ENCODE measurements at regions not wholly inside any gene's neighbourhood (a gene's known extent, or its start where the extent isn't known, plus 50 kb on each side); places are given as distances from the start of the nearest gene placed in this dataset.
"Not testable (repeated sequence)": the region's sequence is repeated elsewhere in the genome, so short reads cannot be mapped to it uniquely, and the experiment has no call there.

GRCh38 chr2:139556789-139557188 is 776.6 kb upstream of the NXPH2 start:
- no peak for DNase-seq
- Mint-ChIP-seq H3K4me1 (no peaks in the 10 kb centered on the region), H3K9me3 (peaks cover 22% of the 10 kb centered on the region), H3K27me3 (no peaks in the 10 kb centered on the region), H3K36me3 (ENCODE audit: low read depth) (no peaks in the 10 kb centered on the region), H3K4me3 (no peak overlapping the region), H3K27ac (no peak overlapping the region)
- POLR2A ChIA-PET, result no interaction called here
- CTCF ChIA-PET, result no interaction called here

GRCh38 chr2:139550873-139551272 is 770.7 kb upstream of the NXPH2 start:
- no peak for DNase-seq
- Mint-ChIP-seq H3K36me3 (ENCODE audit: low read depth) (no peaks in the 10 kb centered on the region), H3K4me3 (no peak overlapping the region), H3K4me1 (no peaks in the 10 kb centered on the region), H3K9me3 (peaks cover 8% of the 10 kb centered on the region), H3K27ac (no peak overlapping the region), H3K27me3 (no peaks in the 10 kb centered on the region)
- CTCF ChIA-PET, result no interaction called here
- POLR2A ChIA-PET, result no interaction called here

DNA sequence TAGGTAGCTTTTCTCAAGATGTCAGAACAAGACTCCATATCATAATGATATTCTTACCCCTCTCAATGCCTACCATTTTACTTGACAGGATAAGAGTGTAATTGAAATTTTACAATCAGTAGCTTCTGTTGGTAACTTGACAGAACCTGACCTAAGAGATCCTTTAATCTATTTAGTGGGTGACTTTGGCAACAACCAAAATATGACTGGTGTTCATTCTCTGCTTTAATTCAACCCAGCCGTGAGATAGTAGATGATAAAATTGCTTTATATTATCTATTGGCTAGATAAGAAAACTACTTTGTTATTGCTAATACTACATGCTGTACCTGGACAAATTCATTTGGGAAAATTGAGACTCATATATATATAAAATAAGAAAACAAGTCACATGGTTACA is 770.2 kb upstream of the NXPH2 start:
- Mint-ChIP-seq H3K9me3 (peaks cover 7% of the 10 kb centered on the region), H3K27ac (no peak overlapping the region), H3K27me3 (no peaks in the 10 kb centered on the region), H3K4me3 (no peak overlapping the region), H3K36me3 (ENCODE audit: low read depth) (no peaks in the 10 kb centered on the region), H3K4me1 (no peaks in the 10 kb centered on the region)
- ChIA-PET CTCF (no interaction called here), POLR2A (no interaction called here)
- DNase-seq, result no peak

DNA sequence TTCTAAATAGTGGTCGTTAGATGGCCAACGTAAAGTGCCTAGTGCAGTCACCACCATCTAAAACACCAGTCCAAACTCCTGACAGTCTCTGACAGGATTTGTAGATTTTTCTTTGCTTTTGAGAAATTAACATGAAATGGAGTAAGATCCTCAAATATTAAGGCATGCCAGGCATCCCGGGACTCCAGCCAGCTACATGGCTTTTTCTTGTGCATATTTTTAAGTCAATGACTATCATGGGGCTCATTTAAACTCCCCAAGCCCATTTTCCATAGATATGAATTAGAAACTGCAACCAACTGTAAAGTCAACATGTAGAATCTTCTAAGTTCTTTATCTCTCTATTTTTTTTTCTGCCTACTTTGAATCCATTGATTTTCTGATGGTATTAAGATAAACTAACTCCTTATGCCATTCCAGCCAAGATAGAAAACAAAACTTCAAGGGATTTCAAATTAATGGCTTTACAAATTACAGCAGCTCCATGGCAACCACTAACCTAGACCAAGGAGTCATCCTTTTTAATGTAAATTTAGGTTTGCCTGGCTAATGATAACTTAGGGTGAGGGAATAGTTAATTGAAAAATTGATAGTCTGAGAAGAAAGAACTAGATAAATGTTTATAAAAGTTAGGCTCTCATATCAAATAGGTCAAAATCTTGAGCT is 764.1 kb upstream of the NXPH2 start:
- H3K4me3 Mint-ChIP-seq, result no peak overlapping the region
- POLR2A ChIA-PET, result no interaction called here
- H3K27me3 Mint-ChIP-seq, result no peaks in the 10 kb centered on the region
- no peaks in the 10 kb centered on the region for H3K36me3 Mint-ChIP-seq (ENCODE audit: low read depth)
- no peak overlapping the region for H3K27ac Mint-ChIP-seq
- CTCF ChIA-PET, result no interaction called here
- H3K9me3 Mint-ChIP-seq, result peaks cover 6% of the 10 kb centered on the region
- no peaks in the 10 kb centered on the region for H3K4me1 Mint-ChIP-seq
- no peak for DNase-seq

DNA sequence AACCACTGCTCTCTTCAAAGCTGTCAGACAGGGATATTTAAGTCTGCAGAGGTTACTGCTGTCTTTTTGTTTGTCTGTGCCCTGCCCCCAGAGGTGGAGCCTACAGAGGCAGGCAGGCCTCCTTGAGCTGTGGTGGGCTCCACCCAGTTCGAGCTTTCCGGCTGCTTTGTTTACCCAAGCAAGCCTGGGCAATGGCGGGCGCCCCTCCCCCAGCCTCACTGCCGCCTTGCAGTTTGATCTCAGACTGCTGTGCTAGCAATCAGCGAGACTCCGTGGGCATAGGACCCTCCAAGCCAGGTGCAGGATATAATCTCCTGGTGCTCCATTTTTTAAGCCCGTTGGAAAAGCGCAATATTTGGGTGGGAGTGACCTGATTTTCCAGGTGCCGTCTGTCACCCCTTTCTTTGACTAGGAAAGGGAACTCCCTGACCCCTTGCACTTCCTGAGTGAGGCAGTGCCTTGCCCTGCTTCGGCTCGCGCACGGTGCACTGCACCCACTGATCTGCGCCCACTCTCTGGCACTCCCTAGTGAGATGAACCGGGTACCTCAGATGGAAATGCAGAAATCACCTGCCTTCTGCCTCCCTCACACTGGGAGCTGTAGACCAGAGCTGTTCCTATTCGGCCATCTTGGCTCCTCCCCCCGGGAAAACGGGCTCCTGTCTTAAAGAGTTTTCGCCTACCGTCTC is 758.3 kb upstream of the NXPH2 start:
- H3K27me3 Mint-ChIP-seq; CTCF ChIA-PET; H3K27ac Mint-ChIP-seq; H3K4me3 Mint-ChIP-seq; H3K9me3 Mint-ChIP-seq; DNase-seq; H3K36me3 Mint-ChIP-seq (ENCODE audit: low read depth); POLR2A ChIA-PET; H3K4me1 Mint-ChIP-seq: not testable (repeated sequence)

DNA sequence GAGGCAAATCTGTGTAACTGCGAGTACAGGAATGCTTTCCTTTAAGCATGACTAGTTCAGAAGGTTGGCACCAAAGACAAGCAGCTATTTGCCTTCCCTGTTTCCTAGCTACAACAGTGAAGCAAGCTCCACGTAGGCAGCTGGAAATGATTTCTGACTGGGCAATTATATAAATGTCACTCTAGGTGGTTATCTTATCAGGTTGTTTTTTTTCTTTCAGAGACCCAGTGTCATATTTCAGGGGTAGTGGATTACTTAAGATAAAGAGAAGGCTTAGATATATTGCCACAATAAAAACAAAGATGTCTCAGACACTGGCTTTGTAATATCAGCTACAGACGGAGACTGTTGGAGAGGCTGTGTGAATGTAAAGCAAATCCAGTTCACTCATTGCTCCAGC is 748.9 kb upstream of the NXPH2 start:
- Mint-ChIP-seq H3K4me3 (no peak overlapping the region), H3K27ac (no peak overlapping the region), H3K9me3 (peaks cover 4% of the 10 kb centered on the region), H3K4me1 (no peaks in the 10 kb centered on the region), H3K36me3 (ENCODE audit: low read depth) (no peaks in the 10 kb centered on the region), H3K27me3 (no peaks in the 10 kb centered on the region)
- CTCF ChIA-PET, result no interaction called here
- DNase-seq, result no peak
- POLR2A ChIA-PET, result no interaction called here

DNA sequence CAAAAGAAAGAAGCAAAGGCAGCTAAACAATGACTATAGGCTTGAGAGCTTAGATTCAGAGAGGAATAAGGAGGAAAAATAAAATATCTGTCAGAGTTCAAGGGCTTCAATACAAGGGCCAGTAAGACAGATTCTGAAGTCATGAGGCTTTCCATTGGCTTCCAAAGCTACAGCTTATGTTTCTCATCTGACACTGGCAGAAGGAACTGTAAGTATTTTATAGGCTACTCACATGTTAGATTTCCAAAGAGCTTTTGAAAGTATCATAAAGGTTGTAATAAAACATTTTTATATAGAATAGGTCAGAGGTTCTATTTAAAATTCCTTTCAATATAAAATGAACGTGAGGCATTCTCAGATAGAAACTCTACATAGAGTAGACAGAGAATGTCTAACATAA is 746.6 kb upstream of the NXPH2 start:
- ChIA-PET CTCF (no interaction called here), POLR2A (no interaction called here)
- Mint-ChIP-seq H3K36me3 (ENCODE audit: low read depth) (no peaks in the 10 kb centered on the region), H3K4me3 (no peak overlapping the region), H3K9me3 (peaks cover 8% of the 10 kb centered on the region), H3K27me3 (no peaks in the 10 kb centered on the region), H3K27ac (no peak overlapping the region), H3K4me1 (no peaks in the 10 kb centered on the region)
- no peak for DNase-seq

DNA sequence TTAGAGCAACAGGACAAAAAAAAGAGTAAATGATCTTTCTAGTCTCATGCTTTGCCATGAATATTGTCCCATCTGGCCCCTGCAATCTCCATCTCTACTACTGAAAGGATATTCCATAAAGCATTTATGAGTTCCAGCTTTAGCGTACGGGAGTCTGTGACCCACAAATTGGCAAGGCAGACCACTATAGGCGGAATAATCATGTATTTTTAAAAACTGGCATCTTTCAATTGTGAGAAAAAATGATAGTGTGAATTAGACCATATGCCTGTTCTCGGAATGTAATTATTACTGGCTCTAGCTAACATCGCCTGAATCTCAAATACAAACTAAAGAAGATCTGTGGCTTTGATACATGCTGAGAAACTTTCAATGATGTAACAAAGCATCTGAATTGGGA is 738.1 kb upstream of the NXPH2 start:
- H3K27me3 Mint-ChIP-seq, result no peaks in the 10 kb centered on the region
- H3K4me3 Mint-ChIP-seq, result no peak overlapping the region
- no peak overlapping the region for H3K27ac Mint-ChIP-seq

DNA sequence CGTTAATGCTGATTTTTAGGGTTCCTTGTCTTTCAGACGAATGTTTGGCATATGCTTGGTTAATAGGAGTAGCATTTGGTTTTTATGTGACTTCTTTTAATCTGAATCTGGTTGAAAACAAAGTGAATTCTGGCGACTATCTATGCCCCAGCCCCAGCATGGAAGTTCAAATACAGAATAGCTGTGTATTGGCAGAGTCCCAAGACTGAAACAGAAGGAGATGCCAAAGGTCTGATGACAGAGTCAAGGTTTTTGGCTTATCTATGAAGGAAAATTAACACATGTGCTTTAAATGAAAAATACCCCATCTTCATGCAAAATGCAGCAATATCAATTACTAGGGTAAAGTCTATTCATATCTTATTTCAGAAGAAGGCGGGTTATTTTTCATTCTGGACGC is 734.8 kb upstream of the NXPH2 start:
- no peaks in the 10 kb centered on the region for H3K4me1 Mint-ChIP-seq
- H3K9me3 Mint-ChIP-seq, result peaks cover 6% of the 10 kb centered on the region
- CTCF ChIA-PET, result no interaction called here

More for the DNA sequence above, 738.1 kb upstream of the NXPH2 start:
- no peak for DNase-seq
- POLR2A ChIA-PET, result no interaction called here
- no peaks in the 10 kb centered on the region for H3K36me3 Mint-ChIP-seq (ENCODE audit: low read depth)
- CTCF ChIA-PET, result no interaction called here
- no peaks in the 10 kb centered on the region for H3K4me1 Mint-ChIP-seq
- H3K9me3 Mint-ChIP-seq, result peaks cover 3% of the 10 kb centered on the region

GRCh38 chr2:139495851-139496250 is 715.7 kb upstream of the NXPH2 start:
- no peaks in the 10 kb centered on the region for H3K27me3 Mint-ChIP-seq
- no peak for DNase-seq
- H3K9me3 Mint-ChIP-seq, result peaks cover 14% of the 10 kb centered on the region
- ChIA-PET CTCF (no interaction called here), POLR2A (no interaction called here)
- H3K4me1 Mint-ChIP-seq, result no peaks in the 10 kb centered on the region
- no peaks in the 10 kb centered on the region for H3K36me3 Mint-ChIP-seq (ENCODE audit: low read depth)
- no peak overlapping the region for H3K27ac Mint-ChIP-seq
- H3K4me3 Mint-ChIP-seq, result no peak overlapping the region

More for the DNA sequence above, 734.8 kb upstream of the NXPH2 start:
- no peak for DNase-seq
- no peak overlapping the region for H3K27ac Mint-ChIP-seq
- no peaks in the 10 kb centered on the region for H3K36me3 Mint-ChIP-seq (ENCODE audit: low read depth)
- no peaks in the 10 kb centered on the region for H3K27me3 Mint-ChIP-seq
- H3K4me3 Mint-ChIP-seq, result no peak overlapping the region
- POLR2A ChIA-PET, result no interaction called here

- POLR2A ChIA-PET, result no interaction called here
Observed at GRCh38 chr2:139492131-139492680, 712.0 kb upstream of the NXPH2 start.

GRCh38 chr2:139480161-139480650 is 700.0 kb upstream of the NXPH2 start:
- DNase-seq, result no peak
- no peak overlapping the region for H3K4me3 Mint-ChIP-seq
- H3K4me1 Mint-ChIP-seq, result no peaks in the 10 kb centered on the region
- H3K27me3 Mint-ChIP-seq, result no peaks in the 10 kb centered on the region
- no peaks in the 10 kb centered on the region for H3K36me3 Mint-ChIP-seq (ENCODE audit: low read depth)
- no peak overlapping the region for H3K27ac Mint-ChIP-seq
- CTCF ChIA-PET, result no interaction called here
- POLR2A ChIA-PET, result no interaction called here
- H3K9me3 Mint-ChIP-seq, result peaks cover 16% of the 10 kb centered on the region

More at GRCh38 chr2:139492131-139492680, 712.0 kb upstream of the NXPH2 start:
- Mint-ChIP-seq H3K4me1 (no peaks in the 10 kb centered on the region), H3K36me3 (ENCODE audit: low read depth) (no peaks in the 10 kb centered on the region), H3K27ac (no peak overlapping the region), H3K9me3 (peaks cover 10% of the 10 kb centered on the region), H3K27me3 (no peaks in the 10 kb centered on the region), H3K4me3 (no peak overlapping the region)
- CTCF ChIA-PET, result no interaction called here
- no peak for DNase-seq

GRCh38 chr2:139478165-139478914 is 698.1 kb upstream of the NXPH2 start:
- H3K4me1 Mint-ChIP-seq, result no peaks in the 10 kb centered on the region
- H3K27ac Mint-ChIP-seq, result no peak overlapping the region
- CTCF ChIA-PET, result no interaction called here
- no peaks in the 10 kb centered on the region for H3K36me3 Mint-ChIP-seq (ENCODE audit: low read depth)
- H3K4me3 Mint-ChIP-seq, result no peak overlapping the region
- POLR2A ChIA-PET, result no interaction called here
- H3K27me3 Mint-ChIP-seq, result no peaks in the 10 kb centered on the region
- peaks cover 13% of the 10 kb centered on the region for H3K9me3 Mint-ChIP-seq
- no peak for DNase-seq

Measured in activated CD4-positive, alpha-beta memory T cell treated with anti-CD3 and anti-CD28 coated beads, Interleukin-2, amount 10 ng/mL, durations not matched to agents 7 days and 5 days (primary cell).